IPS-18a (cell line): ENCODE measurements at regions not wholly inside any gene's neighbourhood (a gene's known extent, or its start where the extent isn't known, plus 50 kb on each side); places are given as distances from the start of the nearest gene placed in this dataset.

Experiments
- H3K27ac ChIP-seq: one replicate; pipeline ENCODE4 v1.5.1; 2013; ENCODE audit warnings: low read length
- H3K27me3 ChIP-seq: one replicate; pipeline ENCODE4 v1.6.1; 2013; ENCODE audit warnings: mild to moderate bottlenecking, low read length; ENCODE audit not compliant: control insufficient read depth, insufficient read depth
- H3K36me3 ChIP-seq: one replicate; pipeline ENCODE4 v1.6.1; 2013; ENCODE audit warnings: low read depth, low read length; ENCODE audit not compliant: control insufficient read depth
- H3K4me1 ChIP-seq: one replicate; pipeline ENCODE4 v1.6.1; 2013; ENCODE audit warnings: low read depth, low read length; ENCODE audit not compliant: control insufficient read depth
- H3K4me3 ChIP-seq: one replicate; pipeline ENCODE4 v1.5.1; 2013; ENCODE audit warnings: low read length
- H3K9ac ChIP-seq: one replicate; pipeline ENCODE4 v1.6.1; 2013; ENCODE audit warnings: mild to moderate bottlenecking, low read length, moderate library complexity
- H3K9me3 ChIP-seq: one replicate; pipeline ENCODE4 v1.6.1; 2013; ENCODE audit warnings: low read depth, low read length; ENCODE audit not compliant: control insufficient read depth

- no peaks in the 10 kb centered on the region for H3K9me3 ChIP-seq
Observed at GRCh38 chr4:43296946-43297528, 404.5 kb downstream of the GRXCR1 start.

GRCh38 chr4:43316813-43317212 is 424.3 kb downstream of the GRXCR1 start:
- Histone ChIP-seq H3K4me1 (no peaks in the 10 kb centered on the region), H3K9me3 (no peaks in the 10 kb centered on the region), H3K9ac (no peak overlapping the region), H3K36me3 (no peaks in the 10 kb centered on the region), H3K27me3 (no peaks in the 10 kb centered on the region), H3K4me3 (no peak overlapping the region), H3K27ac (no peak overlapping the region)

More at GRCh38 chr4:43296946-43297528, 404.5 kb downstream of the GRXCR1 start:
- Histone ChIP-seq H3K27ac (no peak overlapping the region), H3K9ac (no peak overlapping the region), H3K27me3 (no peaks in the 10 kb centered on the region), H3K4me3 (no peak overlapping the region), H3K4me1 (no peaks in the 10 kb centered on the region), H3K36me3 (no peaks in the 10 kb centered on the region)

GRCh38 chr4:43325220-43325967 is 432.9 kb downstream of the GRXCR1 start:
- Histone ChIP-seq H3K27me3 (no peaks in the 10 kb centered on the region), H3K36me3 (no peaks in the 10 kb centered on the region), H3K27ac (no peak overlapping the region), H3K9ac (no peak overlapping the region), H3K4me1 (no peaks in the 10 kb centered on the region), H3K4me3 (no peak overlapping the region), H3K9me3 (no peaks in the 10 kb centered on the region)

- no peak overlapping the region for H3K4me3 ChIP-seq
- no peaks in the 10 kb centered on the region for H3K4me1 ChIP-seq
- H3K36me3 ChIP-seq, result no peaks in the 10 kb centered on the region
- H3K27ac ChIP-seq, result no peak overlapping the region
- H3K9ac ChIP-seq, result no peak overlapping the region
- H3K9me3 ChIP-seq, result no peaks in the 10 kb centered on the region
- H3K27me3 ChIP-seq, result no peaks in the 10 kb centered on the region
Observed at GRCh38 chr4:43330288-43330687, 437.8 kb downstream of the GRXCR1 start.

- no peak overlapping the region for H3K27ac ChIP-seq
Observed at GRCh38 chr4:43331226-43332051, 438.9 kb downstream of the GRXCR1 start.

GRCh38 chr4:43332052-43332425 is 439.5 kb downstream of the GRXCR1 start:
- Histone ChIP-seq H3K27ac (no peak overlapping the region), H3K4me1 (no peaks in the 10 kb centered on the region), H3K27me3 (no peaks in the 10 kb centered on the region), H3K36me3 (no peaks in the 10 kb centered on the region), H3K9ac (no peak overlapping the region), H3K9me3 (no peaks in the 10 kb centered on the region), H3K4me3 (no peak overlapping the region)

More at GRCh38 chr4:43331226-43332051, 438.9 kb downstream of the GRXCR1 start:
- Histone ChIP-seq H3K9me3 (no peaks in the 10 kb centered on the region), H3K9ac (no peak overlapping the region), H3K27me3 (no peaks in the 10 kb centered on the region), H3K4me1 (no peaks in the 10 kb centered on the region), H3K4me3 (no peak overlapping the region), H3K36me3 (no peaks in the 10 kb centered on the region)

GRCh38 chr4:43337707-43338106 is 445.2 kb downstream of the GRXCR1 start:
- Histone ChIP-seq H3K9ac (no peak overlapping the region), H3K27me3 (no peaks in the 10 kb centered on the region), H3K4me1 (no peaks in the 10 kb centered on the region), H3K9me3 (no peaks in the 10 kb centered on the region), H3K4me3 (no peak overlapping the region), H3K36me3 (no peaks in the 10 kb centered on the region), H3K27ac (no peak overlapping the region)

GRCh38 chr4:43339435-43339834 is 446.9 kb downstream of the GRXCR1 start:
- Histone ChIP-seq H3K27me3 (no peaks in the 10 kb centered on the region), H3K4me3 (no peak overlapping the region), H3K9me3 (no peaks in the 10 kb centered on the region), H3K4me1 (no peaks in the 10 kb centered on the region), H3K9ac (no peak overlapping the region), H3K27ac (no peak overlapping the region), H3K36me3 (no peaks in the 10 kb centered on the region)

GRCh38 chr4:43341741-43342140 is 449.2 kb downstream of the GRXCR1 start:
- H3K27ac ChIP-seq, result no peak overlapping the region

GRCh38 chr4:43343298-43343697 is 450.8 kb downstream of the GRXCR1 start:
- H3K9me3 ChIP-seq, result no peaks in the 10 kb centered on the region
- H3K4me3 ChIP-seq, result no peak overlapping the region
- H3K9ac ChIP-seq, result no peak overlapping the region
- H3K27me3 ChIP-seq, result no peaks in the 10 kb centered on the region
- H3K36me3 ChIP-seq, result no peaks in the 10 kb centered on the region
- no peak overlapping the region for H3K27ac ChIP-seq
- no peaks in the 10 kb centered on the region for H3K4me1 ChIP-seq

More at GRCh38 chr4:43341741-43342140, 449.2 kb downstream of the GRXCR1 start:
- H3K36me3 ChIP-seq, result no peaks in the 10 kb centered on the region
- H3K4me1 ChIP-seq, result no peaks in the 10 kb centered on the region
- H3K27me3 ChIP-seq, result no peaks in the 10 kb centered on the region
- H3K9ac ChIP-seq, result no peak overlapping the region
- H3K4me3 ChIP-seq, result no peak overlapping the region
- H3K9me3 ChIP-seq, result no peaks in the 10 kb centered on the region

- Histone ChIP-seq H3K9me3 (no peaks in the 10 kb centered on the region), H3K27ac (no peak overlapping the region), H3K4me3 (no peak overlapping the region), H3K9ac (no peak overlapping the region), H3K4me1 (no peaks in the 10 kb centered on the region), H3K36me3 (no peaks in the 10 kb centered on the region), H3K27me3 (no peaks in the 10 kb centered on the region)
Observed at GRCh38 chr4:43345323-43345925, 452.9 kb downstream of the GRXCR1 start.
